ENCODE measurements at regions not wholly inside any gene's neighbourhood (a gene's known extent, or its start where the extent isn't known, plus 50 kb on each side); places are given as distances from the start of the nearest gene placed in this dataset.

- Mint-ChIP-seq H3K27ac (no peak overlapping the region), H3K36me3 (peaks cover 4% of the 10 kb centered on the region), H3K4me3 (no peak overlapping the region), H3K27me3 (no peaks in the 10 kb centered on the region), H3K4me1 (peaks cover 25% of the 10 kb centered on the region), H3K9me3 (peaks cover 9% of the 10 kb centered on the region)
- POLR2A ChIA-PET: interaction anchor here (0.6 kb wide), 1 partner anchor 33 kb away, joined by 7 read pairs; no protein-coding TSS in a partner anchor
- no peak for ATAC-seq (ENCODE audit: low read depth)
- DNase-seq: no peak
Measured at GRCh38 chr3:31246293-31247062, 286.2 kb upstream of the STT3B start.

GRCh38 chr3:31247063-31247447 is 285.7 kb upstream of the STT3B start:
- DNase-seq (no peak), ATAC-seq (ENCODE audit: low read depth) (no peak)
- POLR2A ChIA-PET: no interaction called here
- Mint-ChIP-seq H3K27ac (no peak overlapping the region), H3K4me3 (no peak overlapping the region), H3K36me3 (peaks cover 6% of the 10 kb centered on the region), H3K9me3 (peaks cover 11% of the 10 kb centered on the region), H3K4me1 (peaks cover 25% of the 10 kb centered on the region), H3K27me3 (no peaks in the 10 kb centered on the region)

- POLR2A ChIA-PET: no interaction called here
- Mint-ChIP-seq H3K4me1 (peaks cover 33% of the 10 kb centered on the region), H3K36me3 (peaks cover 8% of the 10 kb centered on the region), H3K27me3 (no peaks in the 10 kb centered on the region), H3K27ac (no peak overlapping the region), H3K4me3 (no peak overlapping the region), H3K9me3 (peaks cover 12% of the 10 kb centered on the region)
- DNase-seq: no peak
- no peak for ATAC-seq (ENCODE audit: low read depth)
Measured at GRCh38 chr3:31247850-31248562, 284.7 kb upstream of the STT3B start.

DNA sequence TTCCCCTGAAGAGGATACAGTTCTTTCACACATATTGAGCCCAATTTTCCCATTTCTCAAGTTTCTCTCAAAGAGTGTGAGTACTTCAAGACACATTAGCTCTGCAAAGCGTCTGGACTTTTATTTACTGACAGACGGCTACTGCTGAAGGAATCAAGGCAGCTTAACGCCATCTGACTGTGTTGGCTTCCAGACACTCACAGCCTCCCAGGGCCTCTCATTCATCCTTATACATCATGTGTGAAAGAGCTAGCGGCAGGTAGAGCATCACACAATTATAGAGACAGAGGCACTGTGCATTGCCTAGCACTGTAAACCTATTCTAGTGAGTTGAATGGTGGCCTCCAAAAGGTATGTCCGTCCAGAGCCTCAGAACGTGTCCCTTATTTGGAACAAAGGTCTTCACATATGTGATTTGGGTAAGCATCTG is 284.1 kb upstream of the STT3B start:
- H3K36me3 Mint-ChIP-seq: peaks cover 8% of the 10 kb centered on the region
- POLR2A ChIA-PET: no interaction called here
- ATAC-seq (ENCODE audit: low read depth): no peak
- no peak overlapping the region for H3K27ac Mint-ChIP-seq
- DNase-seq: no peak
- peaks cover 33% of the 10 kb centered on the region for H3K4me1 Mint-ChIP-seq
- H3K4me3 Mint-ChIP-seq: no peak overlapping the region
- no peaks in the 10 kb centered on the region for H3K27me3 Mint-ChIP-seq
- H3K9me3 Mint-ChIP-seq: peaks cover 12% of the 10 kb centered on the region

DNA sequence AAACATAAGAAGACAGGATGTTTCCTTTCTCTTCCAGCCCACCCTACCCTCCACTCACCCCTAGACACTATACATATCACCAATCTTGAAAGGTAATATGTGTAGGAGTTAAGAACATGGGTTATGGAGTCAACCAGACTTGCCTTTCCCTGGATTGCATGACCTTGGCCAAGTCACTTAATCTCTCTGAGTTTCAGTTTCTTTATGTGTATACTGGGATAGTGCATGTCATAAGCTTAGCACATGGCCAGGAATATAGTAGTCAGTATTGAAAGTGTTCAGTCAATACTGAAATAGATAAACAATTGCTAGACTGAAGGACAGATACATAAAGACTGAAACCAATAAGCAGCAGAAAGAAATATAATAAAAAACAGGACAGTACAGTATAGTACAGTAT is 283.2 kb upstream of the STT3B start:
- POLR2A ChIA-PET: no interaction called here
- Mint-ChIP-seq H3K9me3 (peaks cover 13% of the 10 kb centered on the region), H3K27me3 (no peaks in the 10 kb centered on the region), H3K4me3 (no peak overlapping the region), H3K4me1 (peaks cover 33% of the 10 kb centered on the region), H3K27ac (peak overlapping the region; percentile 33), H3K36me3 (peaks cover 8% of the 10 kb centered on the region)
- DNase-seq (no peak), ATAC-seq (ENCODE audit: low read depth) (no peak)

GRCh38 chr3:31250116-31250777 is 282.5 kb upstream of the STT3B start:
- Mint-ChIP-seq H3K9me3 (peaks cover 13% of the 10 kb centered on the region), H3K4me3 (no peak overlapping the region), H3K27me3 (no peaks in the 10 kb centered on the region), H3K36me3 (peaks cover 8% of the 10 kb centered on the region), H3K27ac (peak overlapping the region; percentile 33), H3K4me1 (peaks cover 33% of the 10 kb centered on the region)
- no peak for DNase-seq
- peak; percentile 23 for ATAC-seq (ENCODE audit: low read depth)
- POLR2A ChIA-PET: no interaction called here

DNA sequence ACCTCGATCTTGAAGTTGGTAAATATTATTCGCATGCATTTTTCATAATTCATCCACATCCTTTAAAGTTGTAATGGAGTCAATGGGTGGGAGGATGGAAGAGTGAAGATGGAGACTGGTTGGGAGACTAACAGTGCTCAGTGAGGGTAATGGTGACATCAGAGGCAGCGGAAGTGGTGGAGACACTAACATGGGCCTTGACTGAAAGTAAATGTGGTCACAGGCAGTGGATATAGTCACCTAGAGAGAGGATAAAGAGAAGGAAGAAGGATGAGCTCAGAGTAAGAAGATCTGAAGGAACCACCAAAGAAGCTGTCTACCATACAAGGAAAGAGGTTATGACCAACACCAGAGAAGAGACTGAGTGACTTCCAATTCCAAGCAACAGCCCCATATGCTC is 281.6 kb upstream of the STT3B start:
- no peak overlapping the region for H3K4me3 Mint-ChIP-seq
- POLR2A ChIA-PET: interaction anchor here (0.9 kb wide), 1 partner anchor 9 kb away, joined by 3 read pairs; no protein-coding TSS in a partner anchor
- H3K27ac Mint-ChIP-seq: no peak overlapping the region
- peaks cover 33% of the 10 kb centered on the region for H3K4me1 Mint-ChIP-seq
- H3K36me3 Mint-ChIP-seq: peaks cover 8% of the 10 kb centered on the region
- ATAC-seq (ENCODE audit: low read depth) (peak; percentile 46), DNase-seq (no peak)
- no peaks in the 10 kb centered on the region for H3K27me3 Mint-ChIP-seq
- H3K9me3 Mint-ChIP-seq: peaks cover 14% of the 10 kb centered on the region

GRCh38 chr3:31252216-31253185 is 280.2 kb upstream of the STT3B start:
- Mint-ChIP-seq H3K9me3 (peaks cover 19% of the 10 kb centered on the region), H3K36me3 (peaks cover 7% of the 10 kb centered on the region), H3K4me1 (peaks cover 33% of the 10 kb centered on the region), H3K27ac (no peak overlapping the region), H3K27me3 (no peaks in the 10 kb centered on the region), H3K4me3 (no peak overlapping the region)
- DNase-seq (no peak), ATAC-seq (ENCODE audit: low read depth) (no peak)
- POLR2A ChIA-PET: no interaction called here

DNA sequence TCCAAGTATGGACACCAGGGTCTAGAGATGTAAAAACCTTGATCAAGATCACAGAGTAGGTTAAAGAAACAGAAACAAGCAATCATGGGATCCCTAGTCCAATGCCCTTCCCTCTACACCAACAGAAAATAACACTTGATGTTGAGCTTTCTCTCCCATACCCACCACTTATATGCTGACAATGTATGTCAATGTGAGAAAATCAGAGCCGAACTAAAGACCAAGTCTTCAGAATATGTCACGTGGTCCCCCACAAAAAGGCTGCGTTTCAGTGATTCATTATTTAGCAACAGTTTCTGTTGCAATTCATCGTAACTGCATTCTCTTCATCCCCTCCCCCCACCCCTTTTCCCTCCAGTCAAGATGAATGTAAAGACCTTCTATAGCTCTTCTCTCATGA is 278.9 kb upstream of the STT3B start:
- ATAC-seq (ENCODE audit: low read depth) (no peak), DNase-seq (no peak)
- Mint-ChIP-seq H3K27ac (no peak overlapping the region), H3K36me3 (peaks cover 7% of the 10 kb centered on the region), H3K4me3 (no peak overlapping the region), H3K27me3 (no peaks in the 10 kb centered on the region), H3K4me1 (peaks cover 28% of the 10 kb centered on the region), H3K9me3 (peaks cover 19% of the 10 kb centered on the region)
- POLR2A ChIA-PET: no interaction called here

GRCh38 chr3:31254483-31254882 is 278.2 kb upstream of the STT3B start:
- Mint-ChIP-seq H3K27me3 (no peaks in the 10 kb centered on the region), H3K4me1 (peaks cover 26% of the 10 kb centered on the region), H3K27ac (no peak overlapping the region), H3K36me3 (peaks cover 8% of the 10 kb centered on the region), H3K4me3 (no peak overlapping the region), H3K9me3 (peaks cover 24% of the 10 kb centered on the region)
- ATAC-seq (ENCODE audit: low read depth) (no peak), DNase-seq (no peak)
- POLR2A ChIA-PET: no interaction called here

GRCh38 chr3:31255007-31255581 is 277.6 kb upstream of the STT3B start:
- Mint-ChIP-seq H3K27ac (no peak overlapping the region), H3K4me3 (no peak overlapping the region)
- ATAC-seq (ENCODE audit: low read depth): no peak

GRCh38 chr3:31262201-31262600 is 270.5 kb upstream of the STT3B start:
- no peak overlapping the region for H3K4me3 Mint-ChIP-seq
- DNase-seq (no peak), ATAC-seq (ENCODE audit: low read depth) (no peak)
- H3K4me1 Mint-ChIP-seq: no peaks in the 10 kb centered on the region
- peaks cover 1% of the 10 kb centered on the region for H3K36me3 Mint-ChIP-seq
- no peaks in the 10 kb centered on the region for H3K27me3 Mint-ChIP-seq
- H3K27ac Mint-ChIP-seq: no peak overlapping the region
- peaks cover 8% of the 10 kb centered on the region for H3K9me3 Mint-ChIP-seq
- POLR2A ChIA-PET: no interaction called here

More at GRCh38 chr3:31255007-31255581, 277.6 kb upstream of the STT3B start:
- Mint-ChIP-seq H3K9me3 (peaks cover 26% of the 10 kb centered on the region), H3K27me3 (no peaks in the 10 kb centered on the region), H3K36me3 (peaks cover 8% of the 10 kb centered on the region), H3K4me1 (peaks cover 20% of the 10 kb centered on the region)
- no peak for DNase-seq
- POLR2A ChIA-PET: no interaction called here
